ENCODE measurements at regions not wholly inside any gene's neighbourhood (a gene's known extent, or its start where the extent isn't known, plus 50 kb on each side); places are given as distances from the start of the nearest gene placed in this dataset.

GRCh38 chr10:55653531-55653930 is 707.5 kb downstream of the ZWINT start:
- H3K36me3 ChIP-seq (replicated peaks): no peaks in the 10 kb centered on the region
- no peak for DNase-seq
- H3K27me3 ChIP-seq (replicated peaks): no peaks in the 10 kb centered on the region
- H3K4me3 ChIP-seq (ENCODE audit: low read depth, low read length): no peak overlapping the region
- in situ Hi-C loops (cut with HindIII; ENCODE audit: low pct_ligation_motif_present, low sequenced_read_pairs): no loop called here
- no peak overlapping the region for H3K27ac ChIP-seq
- no peak for TF ChIP-seq CTCF (IDR thresholded peaks at IDR 0.05; ENCODE audit: low read depth, low read length, missing control alignments)

GRCh38 chr10:55641601-55642000 is 719.5 kb downstream of the ZWINT start:
- H3K4me3 ChIP-seq (ENCODE audit: low read depth, low read length): no peak overlapping the region
- no peak for TF ChIP-seq CTCF (IDR thresholded peaks at IDR 0.05; ENCODE audit: low read depth, low read length, missing control alignments)
- H3K27me3 ChIP-seq (replicated peaks): no peaks in the 10 kb centered on the region
- H3K27ac ChIP-seq: no peak overlapping the region
- in situ Hi-C loops (cut with HindIII; ENCODE audit: low pct_ligation_motif_present, low sequenced_read_pairs): no loop called here
- H3K36me3 ChIP-seq (replicated peaks): no peaks in the 10 kb centered on the region
- DNase-seq: no peak

- Histone ChIP-seq H3K27me3 (replicated peaks) (peaks cover 5% of the 10 kb centered on the region), H3K27ac (no peak overlapping the region), H3K4me3 (ENCODE audit: low read depth, low read length) (peak overlapping the region; percentile 55), H3K36me3 (replicated peaks) (no peaks in the 10 kb centered on the region)
- in situ Hi-C loops (cut with HindIII; ENCODE audit: low pct_ligation_motif_present, low sequenced_read_pairs): no loop called here
- DNase-seq: peak; percentile 4
- peak; percentile 71 for TF ChIP-seq CTCF (IDR thresholded peaks at IDR 0.05; ENCODE audit: low read depth, low read length, missing control alignments)
Observed at GRCh38 chr10:55631071-55631654, 729.9 kb downstream of the ZWINT start.

- no peak overlapping the region for H3K27ac ChIP-seq
- H3K36me3 ChIP-seq (replicated peaks): no peaks in the 10 kb centered on the region
- in situ Hi-C loops (cut with HindIII; ENCODE audit: low pct_ligation_motif_present, low sequenced_read_pairs): no loop called here
- no peak for TF ChIP-seq CTCF (IDR thresholded peaks at IDR 0.05; ENCODE audit: low read depth, low read length, missing control alignments)
- H3K4me3 ChIP-seq (ENCODE audit: low read depth, low read length): peak overlapping the region; percentile 55
- no peak for DNase-seq
- peaks cover 5% of the 10 kb centered on the region for H3K27me3 ChIP-seq (replicated peaks)
Observed at GRCh38 chr10:55630491-55631056, 730.5 kb downstream of the ZWINT start.

- no peaks in the 10 kb centered on the region for H3K36me3 ChIP-seq (replicated peaks)
- peak overlapping the region; percentile 55 for H3K4me3 ChIP-seq (ENCODE audit: low read depth, low read length)
- peaks cover 5% of the 10 kb centered on the region for H3K27me3 ChIP-seq (replicated peaks)
- peak; percentile 24 for DNase-seq
- H3K27ac ChIP-seq: no peak overlapping the region
- TF ChIP-seq CTCF (IDR thresholded peaks at IDR 0.05; ENCODE audit: low read depth, low read length, missing control alignments): peak; percentile 88
- in situ Hi-C loops (cut with HindIII; ENCODE audit: low pct_ligation_motif_present, low sequenced_read_pairs): no loop called here
Observed at GRCh38 chr10:55629793-55630490, 731.1 kb downstream of the ZWINT start.

Data from brain microvascular endothelial cell (primary cell).